IPS-15b (cell line): ENCODE measurements at regions not wholly inside any gene's neighbourhood (a gene's known extent, or its start where the extent isn't known, plus 50 kb on each side); places are given as distances from the start of the nearest gene placed in this dataset.

Source experiments
- H3K27me3 ChIP-seq: one replicate; pipeline ENCODE4 v1.6.1; 2013; ENCODE audit warnings: low read length; ENCODE audit not compliant: control insufficient read depth, insufficient read depth
- H3K36me3 ChIP-seq: one replicate; pipeline ENCODE4 v1.6.1; 2013; ENCODE audit warnings: low read length; ENCODE audit not compliant: control insufficient read depth, insufficient read depth
- H3K4me1 ChIP-seq: one replicate; pipeline ENCODE4 v1.6.1; 2013; ENCODE audit warnings: mild to moderate bottlenecking, low read length; ENCODE audit not compliant: control insufficient read depth, insufficient read depth
- H3K4me3 ChIP-seq: one replicate; pipeline ENCODE4 v1.5.1; 2013; ENCODE audit warnings: low read depth, low read length
- H3K9ac ChIP-seq: one replicate; pipeline ENCODE4 v1.6.1; 2013; ENCODE audit warnings: low read depth, mild to moderate bottlenecking, low read length
- H3K9me3 ChIP-seq: one replicate; pipeline ENCODE4 v1.6.1; 2013; ENCODE audit warnings: mild to moderate bottlenecking, low read length; ENCODE audit not compliant: control insufficient read depth, insufficient read depth

DNA sequence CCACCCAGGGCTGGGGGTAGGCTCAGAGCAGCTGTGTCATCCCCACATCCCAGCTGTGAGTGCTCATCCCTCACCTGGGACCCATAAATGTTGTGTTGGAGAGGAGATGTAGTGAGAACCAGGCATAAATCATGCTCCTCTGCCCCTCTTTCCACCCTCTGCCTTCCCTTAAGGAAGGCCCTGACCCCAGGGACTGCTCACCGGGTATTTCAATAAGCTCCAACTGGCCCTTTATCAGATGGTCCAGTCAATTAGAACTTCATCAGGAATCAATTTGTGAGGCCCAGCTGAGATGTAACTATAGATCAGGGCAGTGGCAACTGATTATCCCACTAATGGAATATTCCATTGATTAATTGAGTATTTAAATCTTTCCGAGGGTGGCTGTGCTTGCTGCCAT lies 50.8 kb upstream of the NTRK3 start:
- peaks cover 2% of the 10 kb centered on the region for H3K4me1 ChIP-seq

More for the DNA sequence above, 50.8 kb upstream of the NTRK3 start:
- H3K9me3 ChIP-seq: no peaks in the 10 kb centered on the region
- H3K9ac ChIP-seq: no peak overlapping the region
- H3K36me3 ChIP-seq: no peaks in the 10 kb centered on the region
- H3K4me3 ChIP-seq: no peak overlapping the region
- H3K27me3 ChIP-seq: peaks cover 2% of the 10 kb centered on the region
